Fibroblast of mammary gland (primary cell): ENCODE measurements at regions not wholly inside any gene's neighbourhood (a gene's known extent, or its start where the extent isn't known, plus 50 kb on each side); places are given as distances from the start of the nearest gene placed in this dataset.

Experiments used
- DNase-seq: peaks from one replicate; pipeline ENCODE4 v3.0.0-alpha.2; 2010; ENCODE audit warnings: low read depth
- H3K4me3 ChIP-seq: 2 replicates; pipeline ENCODE4 v1.5.1; 2011; ENCODE audit warnings: low read depth, mild to moderate bottlenecking, low read length, moderate library complexity; ENCODE audit not compliant: control insufficient read depth
- TF ChIP-seq, protein P1 (sequence below): conservative IDR thresholded peaks from 2 replicates; pipeline ENCODE4 v1.5.1; 2011; ENCODE audit warnings: low read depth, low read length, inconsistent platforms; ENCODE audit not compliant: control insufficient read depth, insufficient read depth

DNA sequence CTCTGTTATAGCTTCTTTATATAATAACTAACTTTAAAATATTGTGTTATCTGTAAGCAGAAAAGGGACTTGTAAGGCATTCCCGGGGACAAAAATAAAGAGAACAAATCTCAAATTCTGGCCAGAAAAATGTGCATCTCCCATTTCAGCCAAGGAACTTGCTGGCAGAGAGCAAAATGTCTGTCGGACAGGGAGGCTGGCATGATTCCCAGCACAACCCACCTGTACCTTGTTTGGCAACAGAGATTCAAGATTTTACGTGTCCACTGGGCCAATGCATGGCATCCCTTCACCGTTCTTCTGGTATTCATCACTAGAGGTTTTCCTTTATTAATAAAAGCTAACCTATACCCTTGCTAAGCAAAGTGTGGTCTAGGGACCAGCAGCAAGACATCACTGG is 566.6 kb downstream of the PSAT1 start:
- TF ChIP-seq, protein P1, sequence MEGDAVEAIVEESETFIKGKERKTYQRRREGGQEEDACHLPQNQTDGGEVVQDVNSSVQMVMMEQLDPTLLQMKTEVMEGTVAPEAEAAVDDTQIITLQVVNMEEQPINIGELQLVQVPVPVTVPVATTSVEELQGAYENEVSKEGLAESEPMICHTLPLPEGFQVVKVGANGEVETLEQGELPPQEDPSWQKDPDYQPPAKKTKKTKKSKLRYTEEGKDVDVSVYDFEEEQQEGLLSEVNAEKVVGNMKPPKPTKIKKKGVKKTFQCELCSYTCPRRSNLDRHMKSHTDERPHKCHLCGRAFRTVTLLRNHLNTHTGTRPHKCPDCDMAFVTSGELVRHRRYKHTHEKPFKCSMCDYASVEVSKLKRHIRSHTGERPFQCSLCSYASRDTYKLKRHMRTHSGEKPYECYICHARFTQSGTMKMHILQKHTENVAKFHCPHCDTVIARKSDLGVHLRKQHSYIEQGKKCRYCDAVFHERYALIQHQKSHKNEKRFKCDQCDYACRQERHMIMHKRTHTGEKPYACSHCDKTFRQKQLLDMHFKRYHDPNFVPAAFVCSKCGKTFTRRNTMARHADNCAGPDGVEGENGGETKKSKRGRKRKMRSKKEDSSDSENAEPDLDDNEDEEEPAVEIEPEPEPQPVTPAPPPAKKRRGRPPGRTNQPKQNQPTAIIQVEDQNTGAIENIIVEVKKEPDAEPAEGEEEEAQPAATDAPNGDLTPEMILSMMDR: no peak
- no peak for DNase-seq
- H3K4me3 ChIP-seq: no peak overlapping the region

DNA sequence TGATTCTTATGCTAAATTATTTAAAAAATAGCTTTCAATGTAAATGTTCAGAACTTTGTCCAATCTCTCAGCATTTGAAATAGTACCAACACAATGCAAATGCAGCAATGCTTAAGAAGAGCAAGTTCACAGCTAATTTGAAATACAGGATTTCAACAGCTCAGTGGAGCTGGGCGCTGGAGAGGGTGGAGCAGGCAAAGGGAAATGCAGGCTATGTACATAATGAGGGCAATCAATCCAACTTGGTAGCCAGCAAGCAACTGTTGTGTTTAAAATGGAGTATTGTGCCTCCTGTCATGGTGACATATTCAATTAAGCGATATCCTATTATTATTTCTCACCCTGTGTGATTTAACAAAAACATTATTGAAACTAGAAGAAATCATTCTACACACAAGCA is 568.8 kb downstream of the PSAT1 start:
- DNase-seq: no peak
- H3K4me3 ChIP-seq: no peak overlapping the region
- TF ChIP-seq, protein P1: no peak

DNA sequence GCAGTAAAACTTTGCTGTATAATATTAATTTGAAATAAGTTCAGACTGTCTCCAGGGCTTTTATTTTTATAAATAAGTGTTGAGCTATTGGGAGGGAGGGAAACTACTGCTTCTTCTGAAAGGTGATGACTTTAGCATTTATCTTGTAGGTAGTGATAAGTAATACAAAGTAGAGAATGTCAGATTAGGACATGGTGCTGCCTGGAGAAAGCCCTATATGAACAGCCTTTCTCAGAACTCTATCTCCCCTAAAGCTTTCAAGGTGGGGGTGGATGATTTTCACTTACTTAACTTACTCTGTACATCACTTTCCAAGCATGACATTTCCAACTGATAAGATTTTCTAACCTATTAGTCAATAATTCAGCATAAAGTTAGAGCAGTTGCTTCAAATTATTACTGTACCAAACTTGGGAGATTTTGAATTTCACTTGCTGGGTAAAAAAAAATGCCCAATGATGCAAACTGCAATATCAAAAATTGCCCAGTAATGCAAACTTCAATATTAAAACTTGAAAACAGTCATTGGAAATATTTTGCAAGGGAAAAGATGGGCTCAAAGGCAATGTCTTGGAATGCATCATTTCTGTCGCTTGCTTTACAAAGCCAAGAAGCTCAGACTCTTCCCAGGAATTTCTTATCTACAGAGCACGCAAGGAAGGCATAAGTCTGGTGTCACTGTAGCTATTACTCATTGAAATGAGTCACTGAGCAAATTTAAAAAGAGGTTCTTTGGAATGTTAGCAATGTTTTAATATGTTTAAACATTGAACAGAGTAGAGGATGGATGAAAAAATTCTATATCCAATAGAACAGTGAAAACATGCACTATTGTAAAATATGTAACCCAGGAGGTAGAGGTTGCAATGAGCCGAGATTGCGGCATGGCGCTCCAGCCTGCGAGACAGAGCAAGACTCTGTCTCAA is 569.5 kb downstream of the PSAT1 start:
- TF ChIP-seq, protein P1: no peak
- peak; percentile 71 for DNase-seq
- no peak overlapping the region for H3K4me3 ChIP-seq

GRCh38 chr9:78871086-78871451 is 574.1 kb downstream of the PSAT1 start:
- no peak for DNase-seq
- TF ChIP-seq, protein P1: no peak

DNA sequence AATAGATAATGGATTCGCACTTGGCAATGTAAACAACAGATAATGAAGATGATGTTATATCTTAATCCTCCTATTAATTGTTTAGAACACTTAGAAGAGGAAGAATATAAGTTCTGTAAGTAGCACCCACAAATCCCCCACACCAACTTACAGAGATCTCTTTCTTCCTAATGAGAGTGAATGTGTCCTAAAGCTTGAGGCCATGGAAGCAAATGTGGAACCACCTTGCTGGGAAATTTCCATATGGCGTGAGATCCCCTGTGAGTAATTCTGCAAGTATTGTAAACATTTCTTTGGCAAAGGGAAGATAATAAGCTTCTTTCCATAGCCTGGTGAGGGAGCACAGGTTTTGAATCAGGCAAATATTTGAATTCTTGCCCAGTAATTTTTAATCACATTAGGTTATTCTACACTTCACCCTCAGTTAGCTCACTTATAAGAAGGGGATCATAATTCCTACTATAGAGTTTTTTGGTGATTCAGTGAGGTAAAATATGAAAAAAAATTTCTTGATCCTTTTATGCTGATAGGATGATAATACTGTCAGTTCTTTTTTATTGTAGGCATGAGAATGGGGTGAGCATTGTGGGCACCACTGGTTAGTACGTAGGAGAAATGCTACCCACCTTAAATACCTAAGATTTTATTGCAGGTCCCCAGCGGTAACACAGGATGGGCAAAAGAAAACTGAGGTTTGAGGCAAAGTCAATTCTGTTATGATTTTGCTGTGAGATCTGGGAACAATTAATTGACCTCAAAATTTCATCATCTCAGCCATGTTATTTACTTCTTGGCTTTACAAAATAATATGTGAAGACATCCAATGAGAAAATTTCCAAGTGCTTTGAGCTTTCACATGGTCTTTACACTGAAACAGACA is 574.8 kb downstream of the PSAT1 start:
- DNase-seq: peak; percentile 65
- TF ChIP-seq, protein P1: no peak
- H3K4me3 ChIP-seq: no peak overlapping the region

More at GRCh38 chr9:78871086-78871451, 574.1 kb downstream of the PSAT1 start:
- H3K4me3 ChIP-seq: no peak overlapping the region

DNA sequence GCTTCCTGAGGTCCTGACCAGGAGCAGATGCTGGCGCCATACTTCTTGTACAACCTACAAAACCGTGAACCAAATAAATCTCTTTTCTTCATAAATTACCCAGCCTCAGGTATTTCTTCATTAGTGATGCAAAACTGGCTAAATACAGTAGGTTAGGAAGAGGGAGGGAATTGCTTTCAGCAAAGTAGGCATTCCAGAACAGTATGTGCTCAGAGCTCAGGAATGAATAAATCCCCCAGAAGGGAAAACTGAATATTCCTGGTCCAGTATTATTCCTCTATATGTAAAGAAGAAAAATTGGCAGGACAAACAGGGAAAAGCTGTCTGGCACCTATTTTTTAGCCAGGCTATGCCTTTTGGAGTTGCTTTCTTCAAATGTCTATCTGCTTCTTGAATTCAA is 577.1 kb downstream of the PSAT1 start:
- no peak overlapping the region for H3K4me3 ChIP-seq
- DNase-seq: no peak
- TF ChIP-seq, protein P1: no peak
